SKM-1 treated with dmso at 0.1 percent for 144 hours (cell line): ENCODE measurements at regions not wholly inside any gene's neighbourhood (a gene's known extent, or its start where the extent isn't known, plus 50 kb on each side); places are given as distances from the start of the nearest gene placed in this dataset.
"Not testable (repeated sequence)": the region's sequence is repeated elsewhere in the genome, so short reads cannot be mapped to it uniquely, and the experiment has no call there.

ENCODE experiments used
- DNase-seq: peaks from one replicate; lab custom pipeline; 2025; ENCODE audit not compliant: unreplicated experiment; lab: John Stamatoyannopoulos, UW

GRCh38 chr12:86721713-86722397 is 465.7 kb upstream of the MGAT4C start:
- no peak for DNase-seq

GRCh38 chr12:86719381-86719780 is 463.2 kb upstream of the MGAT4C start:
- no peak for DNase-seq

GRCh38 chr12:86713121-86713520 is 456.9 kb upstream of the MGAT4C start:
- DNase-seq = no peak

DNA sequence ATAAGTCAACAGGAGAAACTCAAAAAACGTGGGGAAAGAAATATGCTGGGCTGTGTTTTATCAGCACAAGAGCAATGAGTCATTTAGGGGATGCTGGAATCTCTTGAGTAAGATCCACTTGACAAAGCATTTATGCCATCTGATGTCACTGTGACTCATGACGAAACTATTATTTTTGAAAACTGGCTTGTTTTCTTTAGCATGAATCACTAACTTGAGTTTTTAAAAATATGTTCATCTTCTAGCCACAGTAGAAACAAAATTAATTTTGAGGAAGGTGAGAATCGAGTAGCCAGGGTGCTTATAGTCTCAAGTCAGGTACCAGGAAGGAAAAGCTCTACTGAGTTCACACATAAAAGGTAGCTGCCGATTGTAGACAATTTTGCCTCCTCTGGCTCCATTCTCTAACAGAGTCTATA is 456.2 kb upstream of the MGAT4C start:
- no peak for DNase-seq

GRCh38 chr12:86711731-86712130 is 455.5 kb upstream of the MGAT4C start:
- DNase-seq = no peak

DNA sequence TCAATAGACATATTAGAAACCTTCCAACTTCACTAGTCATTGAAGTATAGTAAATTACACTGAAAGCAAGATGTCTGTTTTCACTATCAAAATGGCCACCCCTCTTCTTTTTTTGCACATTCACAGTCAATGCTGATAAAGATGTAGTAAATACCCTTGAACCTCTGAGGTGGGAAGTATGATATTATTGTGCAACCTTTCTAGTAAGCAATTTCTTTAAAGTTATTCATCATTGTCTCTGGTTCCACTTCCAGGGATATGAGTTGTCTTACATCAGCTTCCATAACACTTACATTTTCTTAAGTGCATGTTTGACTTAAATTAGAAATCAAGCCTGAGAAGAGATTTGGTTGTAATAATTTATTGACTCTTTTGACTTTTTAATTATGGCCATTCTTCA is 453.9 kb upstream of the MGAT4C start:
- DNase-seq = no peak

- DNase-seq = not testable (repeated sequence)
Measured at GRCh38 chr12:86709017-86709416, 452.8 kb upstream of the MGAT4C start.

DNA sequence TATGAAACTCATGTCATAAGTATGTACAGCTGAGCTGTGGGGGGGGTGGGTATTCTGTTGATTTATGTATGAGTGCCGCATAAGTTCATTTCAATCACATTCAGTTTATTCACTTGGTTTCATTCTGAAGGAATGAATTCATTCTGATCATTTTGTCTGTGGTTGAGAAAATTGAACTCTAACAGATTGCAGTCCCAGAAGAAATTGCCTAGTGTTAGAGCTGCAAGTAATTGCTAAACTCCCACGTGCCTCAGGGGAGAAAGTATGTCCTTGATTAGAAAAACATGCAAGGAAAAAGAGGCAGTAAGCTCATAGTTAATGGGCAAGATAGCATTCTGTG is 442.4 kb upstream of the MGAT4C start:
- DNase-seq = no peak

DNA sequence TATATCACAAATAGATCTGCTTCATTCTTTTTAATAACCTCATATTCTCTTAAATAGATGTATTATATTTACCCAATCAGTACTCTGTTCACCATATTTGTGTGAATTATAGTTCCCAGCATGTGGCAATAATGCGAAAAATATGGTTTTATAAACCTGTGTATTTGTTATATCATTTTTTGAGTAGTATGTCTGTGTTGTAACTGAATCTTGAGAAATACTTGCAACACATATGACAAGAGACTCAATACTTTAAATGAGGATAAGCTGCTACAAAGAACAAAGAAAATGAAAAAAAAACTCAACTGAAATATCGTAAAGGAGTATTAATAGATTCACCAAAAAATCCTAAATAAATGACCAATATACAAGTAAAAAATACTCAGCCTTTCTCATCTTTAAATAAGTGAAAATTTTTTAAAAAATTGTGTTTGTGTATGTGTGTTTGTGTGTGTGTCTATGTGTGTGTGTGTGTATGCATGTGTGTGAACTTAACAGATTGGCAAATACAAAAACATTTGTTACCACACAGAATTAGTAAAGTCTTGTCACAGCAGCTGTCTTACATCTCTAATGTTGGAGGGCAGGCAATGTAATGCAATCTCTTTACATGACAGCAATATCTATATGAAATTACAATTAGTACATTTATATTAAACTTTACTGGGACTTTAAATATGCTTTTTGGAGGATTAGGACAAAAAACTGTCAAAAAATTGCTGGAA is 441.9 kb upstream of the MGAT4C start:
- no peak for DNase-seq

DNA sequence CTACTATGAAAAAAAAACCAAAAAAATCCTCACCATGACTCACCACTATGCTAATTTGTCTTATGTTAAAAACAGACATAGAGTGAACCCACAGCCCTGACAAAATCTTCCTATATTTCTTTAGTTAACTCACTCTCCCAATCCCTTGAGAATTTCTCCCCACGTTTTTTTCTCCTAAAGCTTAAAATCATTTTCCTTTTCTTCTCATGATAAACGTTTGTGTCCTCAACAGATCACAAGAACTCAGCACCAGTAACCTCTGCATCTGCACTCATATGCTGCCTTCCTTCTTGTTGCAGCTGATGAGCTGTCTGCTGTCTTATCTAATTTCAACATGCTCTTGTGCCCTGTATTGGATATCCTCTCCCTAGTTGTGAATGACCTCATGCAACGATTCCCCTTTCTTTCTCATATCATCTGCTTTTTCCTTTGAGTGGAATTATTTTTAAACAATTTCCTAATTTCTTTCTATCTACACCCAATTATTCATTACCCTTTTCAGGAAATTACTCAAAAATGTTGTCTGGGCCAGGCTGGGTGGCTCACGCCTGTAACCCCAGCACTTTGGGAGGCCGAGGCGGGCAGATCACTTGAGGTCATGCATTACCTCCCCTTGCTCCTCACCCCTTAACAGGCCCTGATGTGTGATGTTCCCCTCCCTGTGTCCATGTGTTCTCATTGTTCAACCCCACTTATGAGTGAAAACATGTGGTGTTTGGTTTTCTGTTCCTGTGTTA is 427.5 kb upstream of the MGAT4C start:
- DNase-seq = no peak

GRCh38 chr12:86681060-86681459 is 424.9 kb upstream of the MGAT4C start:
- no peak for DNase-seq

DNA sequence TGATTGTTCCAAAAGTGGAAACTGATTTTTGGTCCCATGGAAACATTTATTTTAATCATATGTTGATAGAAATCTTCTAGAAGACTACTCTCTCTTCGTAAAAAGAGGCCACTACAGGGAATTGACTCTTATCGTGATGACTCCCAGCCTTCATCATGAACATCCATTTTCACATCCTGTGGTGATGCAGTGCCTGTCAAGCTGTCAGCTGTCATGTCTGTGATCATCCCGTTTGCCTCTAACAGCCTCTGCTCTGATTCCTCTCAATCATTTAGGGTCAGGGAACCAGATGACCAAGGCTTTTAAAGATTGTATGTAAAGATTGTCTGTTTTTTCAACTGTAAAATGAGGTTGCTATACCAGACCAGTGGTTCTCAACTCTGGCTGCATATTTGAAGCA is 419.0 kb upstream of the MGAT4C start:
- no peak for DNase-seq

GRCh38 chr12:86670986-86671385 is 414.8 kb upstream of the MGAT4C start:
- no peak for DNase-seq

- no peak for DNase-seq
Measured at GRCh38 chr12:86669010-86669409, 412.8 kb upstream of the MGAT4C start.

GRCh38 chr12:86666316-86666715 is 410.1 kb upstream of the MGAT4C start:
- no peak for DNase-seq

- DNase-seq = no peak
Measured at GRCh38 chr12:86663716-86664115, 407.5 kb upstream of the MGAT4C start.

- DNase-seq = no peak
Measured at GRCh38 chr12:86663173-86663572, 407.0 kb upstream of the MGAT4C start.

GRCh38 chr12:86662464-86662863 is 406.3 kb upstream of the MGAT4C start:
- no peak for DNase-seq

DNA sequence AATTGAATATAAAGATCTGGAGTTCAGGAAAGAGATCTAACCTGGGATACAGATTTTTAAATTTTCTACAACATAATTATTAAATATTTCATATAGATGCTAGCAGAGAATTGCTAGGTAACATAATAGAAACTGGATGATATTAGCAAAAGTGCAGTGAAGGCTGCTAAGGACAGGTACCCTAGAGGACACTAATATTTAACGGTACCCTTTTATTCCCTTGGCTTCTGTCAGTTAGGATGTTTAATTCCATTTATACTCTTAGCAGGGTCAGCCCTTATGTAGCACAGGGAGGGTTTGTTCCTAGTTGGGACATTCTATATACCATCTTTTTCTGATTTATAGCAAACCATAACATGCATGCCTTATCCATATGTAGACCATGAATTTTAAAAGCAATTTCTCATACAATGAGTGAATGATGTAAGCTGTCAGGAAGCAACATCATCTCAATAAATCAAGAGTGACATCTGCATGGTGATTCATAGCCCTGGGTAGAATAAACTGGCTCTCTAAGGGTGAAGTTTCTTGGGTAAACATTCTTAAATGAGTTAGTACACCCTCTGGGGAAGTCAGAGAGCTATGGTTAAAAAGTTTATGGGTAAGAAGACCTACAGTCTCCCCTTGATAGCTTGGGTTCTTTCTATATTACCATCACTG is 404.4 kb upstream of the MGAT4C start:
- no peak for DNase-seq

GRCh38 chr12:86659985-86660384 is 403.8 kb upstream of the MGAT4C start:
- no peak for DNase-seq

- DNase-seq = no peak
Measured at GRCh38 chr12:86658303-86658702, 402.1 kb upstream of the MGAT4C start.

DNA sequence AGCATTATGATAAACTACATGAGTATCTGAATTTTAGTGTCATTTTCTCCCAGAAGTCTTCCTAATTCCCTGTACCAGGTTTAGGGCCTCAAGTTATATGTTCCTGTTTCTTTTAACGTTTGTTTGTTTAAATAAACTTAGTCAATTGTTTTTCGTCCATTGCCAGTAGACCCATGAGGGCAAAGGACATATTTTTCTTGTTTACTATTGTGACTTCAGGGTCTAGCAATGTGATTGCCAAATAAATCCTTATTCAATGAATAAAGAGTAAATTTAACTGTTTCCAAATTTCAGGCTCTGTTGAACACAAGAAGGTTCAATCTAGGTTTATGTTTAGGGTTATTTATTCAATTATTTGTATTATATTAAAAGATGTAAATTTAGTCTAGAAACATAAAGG is 391.6 kb upstream of the MGAT4C start:
- no peak for DNase-seq
